GM06990 (cell line): ENCODE measurements at regions not wholly inside any gene's neighbourhood (a gene's known extent, or its start where the extent isn't known, plus 50 kb on each side); places are given as distances from the start of the nearest gene placed in this dataset.

Experiments
- DNase-seq: peaks from one replicate; pipeline ENCODE4 v3.0.0-alpha.2; 2011; ENCODE audit not compliant: insufficient read length; ENCODE audit errors: extremely low read depth
- H3K27me3 ChIP-seq: replicated peaks from 2 replicates; pipeline ENCODE4 v1.6.0; 2011; ENCODE audit warnings: low read length; ENCODE audit not compliant: control insufficient read depth, insufficient read depth
- H3K36me3 ChIP-seq: 2 replicates; pipeline ENCODE4 v1.5.1; 2011; ENCODE audit warnings: low read length; ENCODE audit not compliant: control insufficient read depth, insufficient read depth
- H3K4me3 ChIP-seq: replicated peaks from 2 replicates; pipeline ENCODE4 v1.5.1; 2011; ENCODE audit warnings: low read depth, mild to moderate bottlenecking, control low read depth, low read length
- CTCF ChIP-seq: IDR thresholded peaks from 2 replicates; pipeline ENCODE4 v1.5.1; 2011; ENCODE audit warnings: low read length, control low read depth, mild to moderate bottlenecking, inconsistent platforms; ENCODE audit not compliant: insufficient read depth, poor library complexity, severe bottlenecking

DNA sequence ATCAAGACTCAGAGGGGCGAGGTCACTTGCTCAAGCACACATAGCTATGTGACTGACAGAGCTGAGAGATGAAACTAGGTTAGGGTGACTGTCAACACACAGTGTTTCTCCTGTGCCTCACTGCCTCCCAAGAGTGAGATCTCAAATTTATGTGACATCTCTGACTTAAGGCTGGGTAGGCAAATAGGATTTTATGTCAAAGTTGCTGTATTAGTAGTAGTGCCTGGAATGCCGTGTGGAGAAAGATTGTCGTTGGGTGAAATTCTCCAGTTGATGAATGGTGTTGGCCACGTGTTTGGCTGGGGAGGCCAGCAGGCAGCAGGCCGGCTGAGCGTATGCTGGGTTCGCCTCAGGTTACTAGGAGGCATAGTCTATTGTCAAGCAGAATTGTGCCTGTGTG, 148.3 kb upstream of the BMPER start:
- no peak for DNase-seq
- Histone ChIP-seq H3K36me3 (no peaks in the 10 kb centered on the region), H3K4me3 (no peak overlapping the region), H3K27me3 (no peaks in the 10 kb centered on the region)
- TF ChIP-seq CTCF = no peak

GRCh38 chr7:33757563-33758165, 147.7 kb upstream of the BMPER start:
- TF ChIP-seq CTCF = peak; percentile 53
- no peak overlapping the region for H3K4me3 ChIP-seq
- no peak for DNase-seq
- H3K36me3 ChIP-seq = no peaks in the 10 kb centered on the region
- no peaks in the 10 kb centered on the region for H3K27me3 ChIP-seq

GRCh38 chr7:33760146-33760545, 145.2 kb upstream of the BMPER start:
- Histone ChIP-seq H3K27me3 (no peaks in the 10 kb centered on the region), H3K4me3 (no peak overlapping the region), H3K36me3 (no peaks in the 10 kb centered on the region)
- TF ChIP-seq CTCF = no peak
- no peak for DNase-seq

DNA sequence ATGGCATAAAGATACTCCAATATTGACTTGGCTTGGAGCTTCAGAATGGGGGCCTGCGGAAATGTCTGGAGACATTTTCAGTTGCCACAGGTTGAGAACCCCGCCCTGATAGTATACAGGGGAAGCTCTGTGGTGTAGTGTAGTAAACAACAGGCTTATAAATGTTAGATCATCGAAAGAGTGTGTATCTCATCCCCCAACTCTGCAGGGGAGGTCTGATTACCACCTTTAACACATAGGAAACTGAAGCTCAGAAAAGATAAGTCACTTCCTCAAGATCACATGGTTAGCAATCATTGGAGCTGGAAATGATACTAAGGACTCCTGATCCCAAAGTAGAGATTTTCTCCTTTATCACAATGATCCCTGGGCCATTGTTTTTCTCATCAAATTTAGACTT, 144.5 kb upstream of the BMPER start:
- Histone ChIP-seq H3K27me3 (no peaks in the 10 kb centered on the region), H3K4me3 (no peak overlapping the region), H3K36me3 (no peaks in the 10 kb centered on the region)
- TF ChIP-seq CTCF = no peak
- no peak for DNase-seq

- no peak overlapping the region for H3K4me3 ChIP-seq
- H3K27me3 ChIP-seq = no peaks in the 10 kb centered on the region
- no peak for DNase-seq
- TF ChIP-seq CTCF = no peak
- no peaks in the 10 kb centered on the region for H3K36me3 ChIP-seq
Observed at GRCh38 chr7:33761449-33762080, 143.8 kb upstream of the BMPER start.
